AG10803 (cell line): ENCODE measurements at regions not wholly inside any gene's neighbourhood (a gene's known extent, or its start where the extent isn't known, plus 50 kb on each side); places are given as distances from the start of the nearest gene placed in this dataset.

Experiments used
- DNase-seq: peaks from one replicate; pipeline ENCODE4 v3.0.0; 2010; ENCODE audit warnings: low read depth
- H3K4me3 ChIP-seq: 2 replicates; pipeline ENCODE4 v1.5.1; 2011; ENCODE audit warnings: mild to moderate bottlenecking, low read length, control low read depth
- CTCF ChIP-seq: conservative IDR thresholded peaks from 2 replicates; pipeline ENCODE4 v1.5.1; 2011; ENCODE audit warnings: mild to moderate bottlenecking, low read length, control low read depth, inconsistent platforms

- TF ChIP-seq CTCF = no peak
- DNase-seq = no peak
- no peak overlapping the region for H3K4me3 ChIP-seq
Observed at GRCh38 chr22:48700566-48701295, 1126.9 kb downstream of the BRD1 start.

GRCh38 chr22:48700180-48700565, 1127.5 kb downstream of the BRD1 start:
- DNase-seq = no peak
- no peak overlapping the region for H3K4me3 ChIP-seq
- no peak for TF ChIP-seq CTCF

- no peak for TF ChIP-seq CTCF
- no peak overlapping the region for H3K4me3 ChIP-seq
- DNase-seq = no peak
Observed at GRCh38 chr22:48699511-48699910, 1128.2 kb downstream of the BRD1 start.

DNA sequence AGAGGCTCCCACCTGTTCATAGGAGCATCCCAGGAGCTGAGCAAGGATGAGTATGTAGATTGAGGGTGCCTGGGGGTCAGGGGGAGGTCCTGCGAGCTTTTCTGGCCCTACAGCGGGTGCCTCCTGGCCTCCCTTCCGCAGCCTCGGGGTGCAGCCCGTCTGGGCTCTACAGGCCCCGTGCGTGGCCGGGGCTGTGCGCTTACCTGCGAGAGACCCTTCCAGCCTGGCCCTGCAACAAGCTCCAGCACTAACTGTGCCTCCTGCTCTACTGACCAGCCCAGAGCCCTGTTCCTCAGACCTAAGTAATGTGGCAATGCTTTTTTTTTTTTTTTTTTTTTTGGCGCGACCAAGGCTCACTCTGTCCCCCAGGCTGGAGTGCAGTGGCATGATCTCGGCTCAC, 1129.1 kb downstream of the BRD1 start:
- DNase-seq = no peak
- H3K4me3 ChIP-seq = no peak overlapping the region
- TF ChIP-seq CTCF = no peak

- H3K4me3 ChIP-seq = no peak overlapping the region
- no peak for TF ChIP-seq CTCF
- DNase-seq = no peak
Observed at GRCh38 chr22:48697694-48698276, 1129.9 kb downstream of the BRD1 start.

- no peak for DNase-seq
- no peak overlapping the region for H3K4me3 ChIP-seq
- no peak for TF ChIP-seq CTCF
Observed at GRCh38 chr22:48697223-48697622, 1130.5 kb downstream of the BRD1 start.

- no peak overlapping the region for H3K4me3 ChIP-seq
- no peak for TF ChIP-seq CTCF
- DNase-seq = no peak
Observed at GRCh38 chr22:48696371-48696770, 1131.3 kb downstream of the BRD1 start.
